SK-N-SH (cell line): ENCODE measurements at regions not wholly inside any gene's neighbourhood (a gene's known extent, or its start where the extent isn't known, plus 50 kb on each side); places are given as distances from the start of the nearest gene placed in this dataset.

ENCODE experiments used
- CTCF ChIA-PET: fragments of 300-600, 350-600 bp; formaldehyde crosslinking; extraction: SDS; loops from one replicate; lab custom pipeline; 2021; lab: Yijun Ruan, JAX
- POLR2A ChIA-PET: fragments of 350-600 bp; sonication (Branson Sonifier 250); formaldehyde crosslinking; extraction: SDS; loops from one replicate; lab custom pipeline; 2020; ENCODE audit warnings: antibody characterized with exemption, inconsistent platforms; lab: Yijun Ruan, JAX
- DNase-seq: peaks from one replicate; pipeline ENCODE4 v3.0.0; 2012
- H2AFZ ChIP-seq: fragments of 200-600 bp; sonication (generic); 2 replicates; pipeline ENCODE4 v1.8.1; 2016; ENCODE audit warnings: antibody characterized with exemption, mild to moderate bottlenecking, low read depth
- H3F3A ChIP-seq: fragments of 200-600 bp; sonication (generic); replicated peaks from 2 replicates; pipeline ENCODE3; 2016; ENCODE audit warnings: antibody characterized with exemption, mild to moderate bottlenecking; ENCODE audit not compliant: insufficient read depth
- H3K27ac ChIP-seq, 2 experiments: fragments of 200-500 bp in 1 of 2; fragments of 200-600 bp in 1 of 2; sonication (Bioruptor generic) in 1 of 2; sonication (generic), shearing (Covaris generic) in 1 of 2; 2 replicates each; pipeline versions ENCODE4 v1.5.1 to v1.6.1; 2014 to 2016; ENCODE audit warnings: low read depth in 2 of 2, inconsistent platforms in 1 of 2, low read length in 1 of 2, mild to moderate bottlenecking in 1 of 2, mixed read lengths in 1 of 2
- H3K27me3 ChIP-seq: fragments of 200-600 bp; sonication (generic), shearing (Covaris generic); 2 replicates; pipeline ENCODE4 v1.6.1; 2016; ENCODE audit warnings: mixed run types; ENCODE audit not compliant: insufficient read depth
- H3K36me3 ChIP-seq, 2 experiments: fragments of 200-500 bp in 1 of 2; fragments of 200-600 bp in 1 of 2; sonication (Bioruptor generic) in 1 of 2; sonication (generic) in 1 of 2; replicated peaks in 1 of 2; 2 replicates each; pipeline versions ENCODE3 to v1.5.1; 2014 to 2016; ENCODE audit warnings: low read length in 1 of 2, mild to moderate bottlenecking in 1 of 2; ENCODE audit not compliant: insufficient read depth in 2 of 2, control insufficient read depth in 1 of 2
- H3K4me1 ChIP-seq, 2 experiments: fragments of 200-500 bp in 1 of 2; fragments of 200-600 bp in 1 of 2; sonication (Bioruptor generic) in 1 of 2; sonication (generic), shearing (Covaris generic) in 1 of 2; 2 replicates each; pipeline versions ENCODE4 v1.5.1 to v1.6.1; 2014 to 2016; ENCODE audit warnings: low read depth in 1 of 2, low read length in 1 of 2, mixed run types in 1 of 2; ENCODE audit not compliant: insufficient read depth in 2 of 2, control insufficient read depth in 1 of 2
- H3K4me2 ChIP-seq: fragments of 200-600 bp; sonication (generic), shearing (Covaris generic); 2 replicates; pipeline ENCODE4 v1.6.1; 2017; ENCODE audit warnings: mixed run types
- H3K4me3 ChIP-seq, 2 experiments: fragments of 200-500 bp in 1 of 2; fragments of 200-600 bp in 1 of 2; sonication (Bioruptor generic) in 1 of 2; sonication (generic), shearing (Covaris generic) in 1 of 2; 2 replicates each; pipeline versions ENCODE4 v1.5.1 to v1.8.1; 2014 to 2016; ENCODE audit warnings: low read depth in 2 of 2, inconsistent platforms in 1 of 2, low read length in 1 of 2, mild to moderate bottlenecking in 1 of 2, mixed read lengths in 1 of 2, moderate library complexity in 1 of 2
- H3K79me2 ChIP-seq: fragments of 200-600 bp; sonication (generic); 2 replicates; pipeline ENCODE4 v1.8.1; 2017; ENCODE audit warnings: mild to moderate bottlenecking; ENCODE audit not compliant: insufficient read depth
- H3K9ac ChIP-seq: fragments of 200-600 bp; sonication (generic); 2 replicates; pipeline ENCODE4 v1.6.1; 2017; ENCODE audit warnings: mixed run types
- H3K9me2 ChIP-seq: fragments of 200-600 bp; sonication (generic); 2 replicates; pipeline ENCODE4 v1.6.1; 2017; ENCODE audit warnings: mixed run types
- H3K9me3 ChIP-seq: fragments of 200-600 bp; sonication (generic); 2 replicates; pipeline ENCODE4 v1.6.1; 2017; ENCODE audit warnings: mixed run types, mild to moderate bottlenecking, moderate library complexity
- H4K20me1 ChIP-seq: fragments of 200-600 bp; sonication (generic); 2 replicates; pipeline ENCODE4 v1.6.1; 2017; ENCODE audit warnings: mild to moderate bottlenecking, mixed run types; ENCODE audit not compliant: insufficient read depth
- EP300 ChIP-seq, 2 experiments: IDR thresholded peaks; 2 replicates each; pipeline versions ENCODE4 v1.4.0 to v1.6.1; 2012; ENCODE audit warnings: borderline replicate concordance in 1 of 2, low read depth in 1 of 2, low read length in 1 of 2
- EZH2phosphoT487 ChIP-seq: fragments of 200-600 bp; sonication (generic); IDR thresholded peaks from 2 replicates; pipeline ENCODE4 v1.6.1; 2017; ENCODE audit warnings: low read depth, mixed run types, mild to moderate bottlenecking, antibody characterized with exemption, moderate library complexity, borderline replicate concordance
- FOXM1 ChIP-seq: IDR thresholded peaks from 2 replicates; pipeline ENCODE4 v1.4.0; 2012; ENCODE audit warnings: low read depth, mild to moderate bottlenecking
- GABPA ChIP-seq: IDR thresholded peaks from 2 replicates; pipeline ENCODE4 v1.4.0; 2012; ENCODE audit warnings: low read depth, mild to moderate bottlenecking
- GATA2 ChIP-seq: sonication (generic); formaldehyde crosslinking; IDR thresholded peaks from 2 replicates; pipeline ENCODE4 v1.5.0; 2020; ENCODE audit warnings: mild to moderate bottlenecking, missing genetic modification reagents
- MXI1 ChIP-seq: IDR thresholded peaks from 2 replicates; pipeline ENCODE4 v1.6.1; 2012; ENCODE audit warnings: mild to moderate bottlenecking, low read depth, low read length, improper control_type of control experiment
- POLR2AphosphoS5 ChIP-seq: IDR thresholded peaks from 2 replicates; pipeline ENCODE4 v1.6.1; 2012; ENCODE audit warnings: low read depth, low read length
- RCOR1 ChIP-seq: fragments of 150-350 bp; IDR thresholded peaks from 2 replicates; pipeline ENCODE4 v1.6.1; 2017; ENCODE audit warnings: antibody characterized with exemption, low read length
- TAF1 ChIP-seq: IDR thresholded peaks from 2 replicates; pipeline ENCODE4 v1.6.1; 2012; ENCODE audit warnings: low read depth, mild to moderate bottlenecking, low read length, moderate library complexity, borderline replicate concordance
- TCF12 ChIP-seq: IDR thresholded peaks from 2 replicates; pipeline ENCODE4 v1.4.0; 2012
- WGBS: methylation state at CpG from one replicate; pipeline ENCODE4 v1.1.6; 2017; ENCODE audit warnings: low lambda C conversion rate; 5-methylcytosine and 5-hydroxymethylcytosine counted together
- TF ChIP-seq, protein P1 (sequence below): fragments of 150-350 bp; IDR thresholded peaks from 2 replicates; pipeline ENCODE4 v1.6.1; 2017; ENCODE audit warnings: antibody characterized with exemption, low read length, low read depth, borderline replicate concordance
- TF ChIP-seq, protein P2 (sequence below): IDR thresholded peaks from 2 replicates; pipeline ENCODE4; 2012
- TF ChIP-seq, protein P3 (sequence below): IDR thresholded peaks from 2 replicates; pipeline ENCODE4 v1.6.1; 2012; ENCODE audit warnings: mild to moderate bottlenecking, low read depth, low read length, moderate library complexity
- TF ChIP-seq, protein P4 (sequence below): IDR thresholded peaks from 2 replicates; pipeline ENCODE4 v1.4.0; 2012; ENCODE audit warnings: low read depth

DNA sequence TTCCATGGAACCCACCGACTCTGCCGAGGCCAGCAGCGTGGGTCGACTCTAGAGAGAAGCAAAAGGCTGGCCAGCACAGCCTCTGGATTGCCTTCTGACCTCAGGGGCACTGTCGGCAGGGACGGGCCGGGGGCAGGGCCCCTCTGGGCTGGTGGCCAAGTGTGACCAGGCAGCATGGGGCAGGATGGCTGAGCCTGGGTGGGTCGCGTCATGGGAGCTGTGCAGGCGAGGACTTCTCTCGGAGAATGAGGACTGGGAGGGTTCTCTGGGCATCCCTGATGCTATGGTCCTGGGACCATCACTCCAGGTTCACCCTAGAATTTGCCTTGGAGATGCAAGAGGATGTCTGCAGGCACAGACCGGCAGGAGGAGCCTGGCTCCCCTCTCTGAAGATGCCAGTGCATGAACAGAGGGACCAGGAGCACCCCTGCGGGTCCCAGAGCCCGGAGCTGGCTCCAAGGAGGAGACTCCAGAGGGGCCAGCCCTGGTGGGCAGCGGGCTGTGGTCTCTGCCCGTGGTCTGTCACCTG, 289.2 kb downstream of the NDUFA10 start:
- TF ChIP-seq EP300 (IDR thresholded peaks at IDR 0.05; ENCODE audit: borderline replicate concordance in 1 of 2, low read depth in 1 of 2, low read length in 1 of 2) (no peak), GABPA (no peak), EZH2phosphoT487 (no peak), MXI1 (no peak), TCF12 (no peak), POLR2AphosphoS5 (no peak), GATA2 (CRISPR knock-in tag) (no peak)
- TF ChIP-seq, protein P1, sequence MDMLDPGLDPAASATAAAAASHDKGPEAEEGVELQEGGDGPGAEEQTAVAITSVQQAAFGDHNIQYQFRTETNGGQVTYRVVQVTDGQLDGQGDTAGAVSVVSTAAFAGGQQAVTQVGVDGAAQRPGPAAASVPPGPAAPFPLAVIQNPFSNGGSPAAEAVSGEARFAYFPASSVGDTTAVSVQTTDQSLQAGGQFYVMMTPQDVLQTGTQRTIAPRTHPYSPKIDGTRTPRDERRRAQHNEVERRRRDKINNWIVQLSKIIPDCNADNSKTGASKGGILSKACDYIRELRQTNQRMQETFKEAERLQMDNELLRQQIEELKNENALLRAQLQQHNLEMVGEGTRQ, result no peak
- TF ChIP-seq, protein P2, sequence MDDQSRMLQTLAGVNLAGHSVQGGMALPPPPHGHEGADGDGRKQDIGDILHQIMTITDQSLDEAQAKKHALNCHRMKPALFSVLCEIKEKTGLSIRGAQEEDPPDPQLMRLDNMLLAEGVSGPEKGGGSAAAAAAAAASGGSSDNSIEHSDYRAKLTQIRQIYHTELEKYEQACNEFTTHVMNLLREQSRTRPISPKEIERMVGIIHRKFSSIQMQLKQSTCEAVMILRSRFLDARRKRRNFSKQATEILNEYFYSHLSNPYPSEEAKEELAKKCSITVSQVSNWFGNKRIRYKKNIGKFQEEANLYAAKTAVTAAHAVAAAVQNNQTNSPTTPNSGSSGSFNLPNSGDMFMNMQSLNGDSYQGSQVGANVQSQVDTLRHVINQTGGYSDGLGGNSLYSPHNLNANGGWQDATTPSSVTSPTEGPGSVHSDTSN, result no peak
- TF ChIP-seq, protein P3, sequence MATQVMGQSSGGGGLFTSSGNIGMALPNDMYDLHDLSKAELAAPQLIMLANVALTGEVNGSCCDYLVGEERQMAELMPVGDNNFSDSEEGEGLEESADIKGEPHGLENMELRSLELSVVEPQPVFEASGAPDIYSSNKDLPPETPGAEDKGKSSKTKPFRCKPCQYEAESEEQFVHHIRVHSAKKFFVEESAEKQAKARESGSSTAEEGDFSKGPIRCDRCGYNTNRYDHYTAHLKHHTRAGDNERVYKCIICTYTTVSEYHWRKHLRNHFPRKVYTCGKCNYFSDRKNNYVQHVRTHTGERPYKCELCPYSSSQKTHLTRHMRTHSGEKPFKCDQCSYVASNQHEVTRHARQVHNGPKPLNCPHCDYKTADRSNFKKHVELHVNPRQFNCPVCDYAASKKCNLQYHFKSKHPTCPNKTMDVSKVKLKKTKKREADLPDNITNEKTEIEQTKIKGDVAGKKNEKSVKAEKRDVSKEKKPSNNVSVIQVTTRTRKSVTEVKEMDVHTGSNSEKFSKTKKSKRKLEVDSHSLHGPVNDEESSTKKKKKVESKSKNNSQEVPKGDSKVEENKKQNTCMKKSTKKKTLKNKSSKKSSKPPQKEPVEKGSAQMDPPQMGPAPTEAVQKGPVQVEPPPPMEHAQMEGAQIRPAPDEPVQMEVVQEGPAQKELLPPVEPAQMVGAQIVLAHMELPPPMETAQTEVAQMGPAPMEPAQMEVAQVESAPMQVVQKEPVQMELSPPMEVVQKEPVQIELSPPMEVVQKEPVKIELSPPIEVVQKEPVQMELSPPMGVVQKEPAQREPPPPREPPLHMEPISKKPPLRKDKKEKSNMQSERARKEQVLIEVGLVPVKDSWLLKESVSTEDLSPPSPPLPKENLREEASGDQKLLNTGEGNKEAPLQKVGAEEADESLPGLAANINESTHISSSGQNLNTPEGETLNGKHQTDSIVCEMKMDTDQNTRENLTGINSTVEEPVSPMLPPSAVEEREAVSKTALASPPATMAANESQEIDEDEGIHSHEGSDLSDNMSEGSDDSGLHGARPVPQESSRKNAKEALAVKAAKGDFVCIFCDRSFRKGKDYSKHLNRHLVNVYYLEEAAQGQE, result no peak
- Histone ChIP-seq H3K4me3 (no peak overlapping the region), H3F3A (no peaks in the 10 kb centered on the region), H3K9ac (no peak overlapping the region), H3K9me2 (no peaks in the 10 kb centered on the region), H3K4me1 (peaks cover 0 to 16% of the 10 kb centered on the region in 2 experiments; a peak in 1 of 4 replicates), H3K9me3 (no peaks in the 10 kb centered on the region), H3K79me2 (no peaks in the 10 kb centered on the region), H3K27ac (no peak overlapping the region), H3K36me3 (no peaks in the 10 kb centered on the region), H3K4me2 (no peak overlapping the region), H2AFZ (no peak overlapping the region), H3K27me3 (no peaks in the 10 kb centered on the region), H4K20me1 (no peaks in the 10 kb centered on the region)
- no peak for DNase-seq
- WGBS, result 70% methylated on average over 2 of the region's 16 CpGs
- ChIA-PET POLR2A (no interaction called here), CTCF (interaction anchor here (1.3 kb wide), 1 partner anchor 9 kb away, joined by 3 read pairs; no protein-coding TSS in a partner anchor)

DNA sequence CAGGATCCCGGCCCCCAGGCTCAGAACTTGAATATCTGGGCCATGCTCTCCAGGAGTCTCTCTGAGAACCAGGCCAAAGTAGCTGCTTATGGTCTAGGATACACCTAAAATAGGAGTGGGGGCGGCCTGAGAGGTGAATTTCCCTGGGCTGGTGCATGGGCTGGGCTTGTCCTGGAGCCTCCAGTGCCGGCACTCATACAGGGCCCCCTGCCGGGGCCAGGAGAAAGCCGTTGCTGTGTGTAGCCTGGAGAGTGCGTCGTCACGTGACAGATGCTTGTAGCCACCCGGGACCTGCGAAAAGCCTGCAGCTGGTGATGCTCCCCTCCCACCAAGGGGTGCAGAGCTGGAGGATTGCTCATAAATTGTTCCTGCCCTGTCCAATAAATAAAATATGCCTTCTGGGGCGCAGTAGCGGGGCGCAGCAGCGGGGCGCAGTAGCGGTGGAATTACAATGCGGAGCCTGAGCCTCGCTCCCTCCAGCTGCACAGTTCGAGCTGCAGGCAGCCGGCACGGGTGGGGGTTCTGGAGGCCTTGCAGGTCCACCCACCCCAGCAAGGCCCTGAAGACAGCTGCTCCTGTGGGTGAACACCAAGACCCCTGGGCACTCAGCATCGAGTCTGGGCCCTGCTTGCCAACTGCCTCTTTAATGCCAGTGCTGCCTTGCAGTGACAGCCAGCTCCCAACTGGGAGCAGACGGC, 289.9 kb downstream of the NDUFA10 start:
- ChIA-PET POLR2A (no interaction called here), CTCF (interaction anchor here (1.3 kb wide), 1 partner anchor 10 kb away, joined by 3 read pairs; no protein-coding TSS in a partner anchor)
- no peaks in the 10 kb centered on the region for H3K27me3 ChIP-seq
- H3K4me1 ChIP-seq, result peaks cover 0 to 20% of the 10 kb centered on the region in 2 experiments; a peak in 1 of 4 replicates
- H4K20me1 ChIP-seq, result no peaks in the 10 kb centered on the region
- no peaks in the 10 kb centered on the region for H3K9me3 ChIP-seq
- 78% methylated on average over 14 of the region's 23 CpGs for WGBS
- no peak overlapping the region for H2AFZ ChIP-seq
- no peaks in the 10 kb centered on the region for H3K9me2 ChIP-seq
- no peaks in the 10 kb centered on the region for H3K36me3 ChIP-seq
- no peak for DNase-seq
- no peak overlapping the region for H3K4me3 ChIP-seq
- no peak overlapping the region for H3K27ac ChIP-seq
- H3K4me2 ChIP-seq, result no peak overlapping the region
- no peak overlapping the region for H3K9ac ChIP-seq
- H3F3A ChIP-seq, result no peaks in the 10 kb centered on the region
- H3K79me2 ChIP-seq, result no peaks in the 10 kb centered on the region
- no peak for TF ChIP-seq RCOR1
- TF ChIP-seq, protein P3, result no peak
- TF ChIP-seq FOXM1, result no peak
- TF ChIP-seq, protein P4, sequence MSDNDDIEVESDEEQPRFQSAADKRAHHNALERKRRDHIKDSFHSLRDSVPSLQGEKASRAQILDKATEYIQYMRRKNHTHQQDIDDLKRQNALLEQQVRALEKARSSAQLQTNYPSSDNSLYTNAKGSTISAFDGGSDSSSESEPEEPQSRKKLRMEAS, result no peak
- TF ChIP-seq, protein P1, result no peak
- no peak for TF ChIP-seq EP300 (IDR thresholded peaks at IDR 0.05; ENCODE audit: borderline replicate concordance in 1 of 2, low read depth in 1 of 2, low read length in 1 of 2)
- TF ChIP-seq TAF1, result no peak
